ENCODE measurements at regions not wholly inside any gene's neighbourhood (a gene's known extent, or its start where the extent isn't known, plus 50 kb on each side); places are given as distances from the start of the nearest gene placed in this dataset.
"Not testable (repeated sequence)": the region's sequence is repeated elsewhere in the genome, so short reads cannot be mapped to it uniquely, and the experiment has no call there.

DNA sequence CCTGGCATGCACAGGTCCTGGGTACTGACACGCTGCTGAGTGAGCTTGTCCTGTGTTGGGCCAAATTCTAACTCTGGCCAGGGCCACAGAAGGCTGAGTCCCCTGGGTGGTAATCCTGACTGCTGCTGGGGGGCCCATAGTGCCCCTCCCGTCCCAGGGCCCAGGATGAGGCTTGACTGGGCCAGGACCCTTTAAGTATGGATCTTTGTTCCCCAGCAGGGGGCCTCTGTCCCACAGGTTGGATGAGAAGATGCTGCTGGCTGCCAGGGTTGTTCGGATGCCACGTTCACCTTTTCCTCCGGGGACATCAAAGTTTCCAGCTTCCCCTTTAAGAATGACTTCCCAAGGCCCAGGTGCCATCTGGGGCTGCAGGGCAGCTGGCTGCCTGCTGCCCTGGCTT lies 114.2 kb upstream of the CTSV start:
- not testable (repeated sequence) for TF ChIP-seq TAF1 (IDR thresholded peaks at IDR 0.05; ENCODE audit: low read depth); SMC3 (conservative IDR thresholded peaks at IDR 0.05; ENCODE audit: poor library complexity)
- TF ChIP-seq, protein P1, sequence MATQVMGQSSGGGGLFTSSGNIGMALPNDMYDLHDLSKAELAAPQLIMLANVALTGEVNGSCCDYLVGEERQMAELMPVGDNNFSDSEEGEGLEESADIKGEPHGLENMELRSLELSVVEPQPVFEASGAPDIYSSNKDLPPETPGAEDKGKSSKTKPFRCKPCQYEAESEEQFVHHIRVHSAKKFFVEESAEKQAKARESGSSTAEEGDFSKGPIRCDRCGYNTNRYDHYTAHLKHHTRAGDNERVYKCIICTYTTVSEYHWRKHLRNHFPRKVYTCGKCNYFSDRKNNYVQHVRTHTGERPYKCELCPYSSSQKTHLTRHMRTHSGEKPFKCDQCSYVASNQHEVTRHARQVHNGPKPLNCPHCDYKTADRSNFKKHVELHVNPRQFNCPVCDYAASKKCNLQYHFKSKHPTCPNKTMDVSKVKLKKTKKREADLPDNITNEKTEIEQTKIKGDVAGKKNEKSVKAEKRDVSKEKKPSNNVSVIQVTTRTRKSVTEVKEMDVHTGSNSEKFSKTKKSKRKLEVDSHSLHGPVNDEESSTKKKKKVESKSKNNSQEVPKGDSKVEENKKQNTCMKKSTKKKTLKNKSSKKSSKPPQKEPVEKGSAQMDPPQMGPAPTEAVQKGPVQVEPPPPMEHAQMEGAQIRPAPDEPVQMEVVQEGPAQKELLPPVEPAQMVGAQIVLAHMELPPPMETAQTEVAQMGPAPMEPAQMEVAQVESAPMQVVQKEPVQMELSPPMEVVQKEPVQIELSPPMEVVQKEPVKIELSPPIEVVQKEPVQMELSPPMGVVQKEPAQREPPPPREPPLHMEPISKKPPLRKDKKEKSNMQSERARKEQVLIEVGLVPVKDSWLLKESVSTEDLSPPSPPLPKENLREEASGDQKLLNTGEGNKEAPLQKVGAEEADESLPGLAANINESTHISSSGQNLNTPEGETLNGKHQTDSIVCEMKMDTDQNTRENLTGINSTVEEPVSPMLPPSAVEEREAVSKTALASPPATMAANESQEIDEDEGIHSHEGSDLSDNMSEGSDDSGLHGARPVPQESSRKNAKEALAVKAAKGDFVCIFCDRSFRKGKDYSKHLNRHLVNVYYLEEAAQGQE (IDR thresholded peaks at IDR 0.05; ENCODE audit: borderline replicate concordance) = not testable (repeated sequence)

Measured in neural cell (in vitro differentiated cells).